GM21390 (cell line): ENCODE measurements at regions not wholly inside any gene's neighbourhood (a gene's known extent, or its start where the extent isn't known, plus 50 kb on each side); places are given as distances from the start of the nearest gene placed in this dataset.
"Not testable (repeated sequence)": the region's sequence is repeated elsewhere in the genome, so short reads cannot be mapped to it uniquely, and the experiment has no call there.

ENCODE experiments used
- ATAC-seq: cut with Tn5 transposase; IDR thresholded peaks from one replicate; pipeline ENCODE4 v1.9.1; 2021; ENCODE audit not compliant: unreplicated experiment

DNA sequence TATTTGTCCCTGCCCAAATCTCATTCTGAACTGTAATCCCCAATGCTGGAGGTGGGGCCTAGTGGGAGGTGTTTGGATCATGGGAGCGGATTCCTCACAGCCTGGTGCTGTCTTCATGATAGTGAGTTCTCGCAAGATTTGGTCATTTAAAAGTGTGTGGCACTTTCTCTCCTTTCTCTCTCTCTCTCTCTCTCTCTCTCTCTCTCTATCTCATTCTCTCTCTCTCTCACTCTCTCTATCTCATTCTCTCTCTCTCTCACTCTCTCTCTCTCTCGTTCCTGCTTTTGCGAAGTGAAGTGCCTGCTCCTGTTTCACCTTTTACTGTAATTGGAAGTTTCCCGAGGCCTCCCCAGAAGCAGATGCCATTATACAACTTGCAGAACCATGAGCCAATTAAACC, 207.3 kb upstream of the NR4A3 start:
- ATAC-seq = no peak

GRCh38 chr9:99621040-99621439, 200.6 kb upstream of the NR4A3 start:
- ATAC-seq = no peak

GRCh38 chr9:99622679-99623078, 199.0 kb upstream of the NR4A3 start:
- no peak for ATAC-seq

- ATAC-seq = no peak
Observed at GRCh38 chr9:99623780-99624364, 197.8 kb upstream of the NR4A3 start.

DNA sequence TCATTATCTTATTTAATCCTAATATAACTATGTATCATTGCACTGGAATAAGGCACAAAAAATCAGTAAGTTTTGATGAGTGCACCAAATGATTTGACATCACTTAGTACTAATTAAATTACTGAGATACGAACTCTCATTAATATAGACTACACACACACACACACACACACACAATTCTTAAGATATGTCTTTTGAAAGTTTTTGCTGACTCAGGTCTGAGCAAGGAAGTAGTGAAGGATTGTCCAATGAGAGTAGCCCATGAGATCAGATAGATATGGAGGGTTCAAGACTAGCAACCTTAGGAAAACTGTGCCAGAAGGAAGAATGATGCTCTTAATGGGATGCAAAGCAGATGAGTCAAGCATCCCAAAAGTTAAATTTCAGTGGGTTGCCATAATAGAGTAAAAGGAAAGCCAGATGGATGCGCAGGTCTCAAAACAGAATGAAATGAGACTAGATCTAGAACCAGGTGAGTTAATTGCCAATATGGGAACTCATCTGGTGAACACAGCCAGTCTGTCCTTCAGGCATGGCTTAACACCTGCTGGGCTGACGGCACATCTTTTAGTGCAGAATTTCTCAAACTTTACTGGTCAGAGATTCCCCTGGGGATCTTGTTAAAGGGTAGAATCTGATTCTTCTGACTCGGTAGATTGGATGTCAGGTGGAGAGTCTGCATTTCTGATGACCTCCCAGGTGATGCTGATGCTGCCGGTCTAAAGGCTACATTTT, 197.0 kb upstream of the NR4A3 start:
- no peak for ATAC-seq

DNA sequence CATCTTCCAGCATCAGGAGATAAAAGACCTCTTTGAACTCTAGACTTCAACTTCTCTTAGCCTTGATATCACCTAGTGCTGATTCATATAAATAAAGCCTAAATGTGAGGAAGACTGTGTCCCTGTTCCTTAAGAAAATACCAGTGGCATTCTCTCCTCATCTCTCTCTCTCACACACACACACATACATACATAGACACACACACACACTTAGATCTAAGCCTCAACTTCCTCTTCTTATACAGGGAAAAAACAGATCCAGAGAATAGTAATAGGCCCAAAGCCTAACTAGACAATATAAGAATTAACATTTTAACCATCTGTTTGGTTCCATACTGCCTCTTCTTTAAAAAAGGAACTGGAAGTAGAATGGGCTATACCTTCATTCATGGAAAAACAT, 195.3 kb upstream of the NR4A3 start:
- no peak for ATAC-seq

DNA sequence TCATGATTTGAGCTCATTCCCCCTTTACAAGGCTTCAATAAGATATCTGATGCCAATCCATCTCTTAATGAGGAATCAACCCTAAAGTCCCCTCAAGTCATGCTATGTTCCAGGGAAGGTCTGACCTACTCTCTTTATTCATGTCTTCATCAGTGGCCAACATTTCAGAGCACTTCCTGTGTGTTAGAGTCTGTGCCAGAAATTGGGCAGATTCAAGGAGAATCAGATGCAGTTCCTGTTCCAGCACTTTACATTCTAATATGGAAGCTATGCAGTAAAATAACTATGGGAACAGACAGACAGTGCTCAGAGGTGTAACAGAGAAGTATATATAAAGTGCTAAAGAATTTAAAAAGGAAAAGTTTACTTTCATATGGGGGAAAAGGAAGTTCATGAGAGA, 193.4 kb upstream of the NR4A3 start:
- ATAC-seq = no peak

- no peak for ATAC-seq
Observed at GRCh38 chr9:99628849-99629620, 192.7 kb upstream of the NR4A3 start.

DNA sequence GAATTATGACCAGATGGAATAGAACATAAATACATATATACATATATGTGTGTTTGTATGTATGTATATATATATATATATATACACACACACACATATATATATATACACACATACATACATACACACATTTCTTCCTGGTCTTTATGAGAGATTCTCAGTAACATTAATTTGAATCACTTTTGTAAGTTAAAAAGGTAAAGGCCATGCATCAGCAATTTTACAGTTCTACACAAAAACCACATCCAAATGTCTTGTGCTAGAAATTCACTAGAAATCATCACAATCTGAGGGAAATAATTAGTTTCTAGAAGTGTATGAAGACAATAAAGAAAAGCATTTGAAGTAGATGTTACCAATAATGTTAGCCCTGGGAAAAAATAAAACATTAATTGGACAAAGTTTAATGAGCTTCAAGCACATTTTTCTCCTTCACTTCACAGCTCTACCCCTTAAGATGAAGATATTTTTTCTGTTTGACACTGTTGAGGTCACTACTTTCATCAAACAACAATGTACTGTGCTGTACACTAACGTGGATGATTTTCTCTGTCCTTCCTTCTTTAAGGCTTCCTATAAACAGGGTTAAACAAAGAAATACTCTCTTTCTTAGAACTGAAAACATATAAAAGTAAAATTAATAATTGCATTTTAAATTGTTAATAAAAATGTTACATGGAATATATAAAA, 189.2 kb upstream of the NR4A3 start:
- no peak for ATAC-seq

- ATAC-seq = no peak
Observed at GRCh38 chr9:99633265-99633664, 188.4 kb upstream of the NR4A3 start.

DNA sequence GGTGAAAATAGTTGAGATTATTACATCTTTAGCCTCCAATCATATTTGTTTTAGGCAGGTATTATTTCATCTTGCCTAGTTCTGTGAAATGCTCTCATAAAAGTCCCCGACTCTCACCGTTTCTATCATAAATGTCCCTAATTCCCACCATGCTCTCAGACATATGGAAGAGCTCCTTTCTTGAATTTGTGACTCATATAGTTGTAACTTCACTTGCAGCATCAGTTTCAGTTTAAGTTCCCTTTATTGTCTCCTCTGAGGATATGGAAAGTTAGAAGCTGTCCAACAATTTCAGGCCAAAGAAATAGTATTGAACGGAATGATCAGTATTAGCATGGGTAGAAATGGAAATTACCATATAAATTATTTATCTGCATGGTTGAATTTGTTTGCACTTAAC, 187.5 kb upstream of the NR4A3 start:
- no peak for ATAC-seq

GRCh38 chr9:99635032-99635431, 186.7 kb upstream of the NR4A3 start:
- ATAC-seq = no peak

DNA sequence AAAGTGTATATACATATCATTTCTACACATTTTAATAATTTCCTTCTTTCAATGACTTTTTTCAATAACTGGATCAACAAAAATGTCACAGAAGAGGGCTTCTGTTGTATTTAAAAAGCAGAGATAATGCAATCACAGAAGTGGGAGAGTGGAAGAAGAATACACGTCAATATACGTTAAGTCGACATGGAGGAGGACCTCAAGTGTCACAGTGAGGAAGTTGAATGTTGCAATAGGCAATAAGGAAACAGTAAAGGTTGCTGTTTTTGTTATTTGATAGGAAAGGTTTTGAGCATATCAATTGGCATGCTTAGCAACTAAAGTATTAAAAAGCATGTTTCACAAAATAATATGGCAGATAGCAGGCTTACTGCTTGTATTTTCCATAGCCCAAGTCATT, 184.0 kb upstream of the NR4A3 start:
- ATAC-seq = no peak

- ATAC-seq = no peak
Observed at GRCh38 chr9:99638971-99639370, 182.7 kb upstream of the NR4A3 start.

DNA sequence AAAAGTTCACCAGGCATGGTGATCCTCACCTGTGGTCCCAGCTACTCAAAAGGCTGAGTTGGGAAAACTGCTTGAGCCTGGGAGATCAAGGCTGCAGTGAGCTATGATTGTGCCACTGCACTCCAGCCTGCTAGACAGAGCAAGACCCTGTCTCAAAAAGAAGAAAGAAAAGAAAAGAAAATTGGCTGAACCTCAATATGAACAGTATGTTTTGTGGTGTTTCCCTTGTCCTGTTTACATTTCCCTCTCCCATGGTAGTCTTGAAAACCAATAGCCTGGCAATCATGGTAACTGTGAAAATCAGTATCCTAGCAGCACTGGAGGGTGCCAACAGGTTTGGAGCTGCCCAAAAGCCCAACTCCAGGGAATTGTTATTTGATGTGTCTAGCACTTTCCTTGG, 174.1 kb upstream of the NR4A3 start:
- no peak for ATAC-seq

DNA sequence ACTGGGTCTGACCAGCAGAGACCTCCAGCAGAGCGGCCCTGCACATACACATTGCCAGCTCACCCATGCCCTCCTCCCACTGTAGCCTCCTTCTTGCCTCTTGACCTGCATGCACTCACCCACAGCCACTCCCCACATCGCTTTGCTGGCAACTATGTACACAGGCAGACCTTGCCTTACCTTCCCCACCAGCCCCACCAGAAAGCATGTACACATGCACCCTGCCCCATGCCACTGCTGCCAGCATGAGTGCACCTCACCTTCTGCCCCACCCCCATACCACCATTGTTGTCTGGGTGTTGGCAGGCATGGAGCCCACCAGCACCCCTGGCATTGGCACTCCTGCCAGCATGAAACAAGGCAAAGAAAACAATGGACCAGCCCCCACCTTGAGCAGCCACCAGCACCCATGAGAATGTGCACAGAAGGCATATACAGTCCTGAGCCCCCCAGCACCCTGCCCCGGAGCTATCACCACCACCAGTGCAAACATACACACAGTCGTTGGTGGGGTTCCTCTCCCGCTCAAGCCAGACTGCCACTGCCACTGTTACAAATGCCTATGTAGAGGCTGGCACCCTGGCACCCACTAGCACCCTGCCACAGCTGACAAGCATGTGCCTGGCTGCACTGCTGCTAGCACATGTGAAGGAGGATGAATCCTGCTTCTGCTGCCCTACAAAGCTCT, 171.4 kb upstream of the NR4A3 start:
- no peak for ATAC-seq

DNA sequence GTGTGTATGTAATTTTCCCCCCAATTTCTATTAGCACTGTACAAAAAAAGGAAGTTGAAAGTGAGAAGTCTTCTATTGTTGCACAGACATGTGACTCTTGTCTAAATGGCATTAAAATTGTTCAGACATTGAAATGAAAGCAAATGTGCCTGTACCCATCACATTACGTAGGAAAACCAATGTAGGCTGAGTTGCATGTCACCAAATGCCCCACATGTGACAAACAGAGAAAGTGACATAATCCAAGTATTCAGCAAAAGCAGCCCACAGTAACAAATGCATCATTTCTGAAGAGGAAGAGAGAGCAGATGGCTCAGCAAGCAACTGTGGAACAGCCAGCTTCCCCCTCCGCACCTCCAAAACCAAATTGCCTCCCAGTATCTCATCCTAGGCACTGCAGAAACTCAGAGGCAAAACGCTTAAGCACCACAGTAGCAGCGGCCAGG, 161.5 kb upstream of the NR4A3 start:
- peak; percentile 95 for ATAC-seq

- no peak for ATAC-seq
Observed at GRCh38 chr9:99663297-99663696, 158.4 kb upstream of the NR4A3 start.

GRCh38 chr9:99663856-99664255, 157.8 kb upstream of the NR4A3 start:
- no peak for ATAC-seq

GRCh38 chr9:99666571-99666970, 155.1 kb upstream of the NR4A3 start:
- no peak for ATAC-seq

DNA sequence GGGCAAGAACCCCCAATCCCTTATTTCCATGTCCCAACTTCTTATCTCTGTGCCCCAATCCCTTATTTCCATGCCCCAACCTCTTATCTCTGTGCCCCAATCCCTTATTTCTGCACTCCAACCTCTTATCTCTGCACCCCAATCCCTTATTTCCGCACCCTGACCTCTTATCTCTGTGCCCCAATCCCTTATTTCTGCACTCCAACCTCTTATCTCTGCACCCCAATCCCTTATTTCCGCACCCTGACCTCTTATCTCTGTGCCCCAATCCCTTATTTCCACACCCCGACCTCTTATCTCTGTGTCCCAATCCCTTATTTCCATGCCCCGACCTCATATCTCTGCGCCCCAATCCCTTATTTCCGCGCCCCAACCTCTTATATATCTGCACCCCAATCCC, 150.8 kb upstream of the NR4A3 start:
- not testable (repeated sequence) for ATAC-seq
